Fibroblast of skin of left quadriceps (primary cell): ENCODE measurements at regions not wholly inside any gene's neighbourhood (a gene's known extent, or its start where the extent isn't known, plus 50 kb on each side); places are given as distances from the start of the nearest gene placed in this dataset.

Experiments
- DNase-seq, 2 experiments: peaks; one replicate each; pipeline ENCODE4 v3.0.0-alpha.2; 2013; ENCODE audit warnings: low read depth in 2 of 2

DNA sequence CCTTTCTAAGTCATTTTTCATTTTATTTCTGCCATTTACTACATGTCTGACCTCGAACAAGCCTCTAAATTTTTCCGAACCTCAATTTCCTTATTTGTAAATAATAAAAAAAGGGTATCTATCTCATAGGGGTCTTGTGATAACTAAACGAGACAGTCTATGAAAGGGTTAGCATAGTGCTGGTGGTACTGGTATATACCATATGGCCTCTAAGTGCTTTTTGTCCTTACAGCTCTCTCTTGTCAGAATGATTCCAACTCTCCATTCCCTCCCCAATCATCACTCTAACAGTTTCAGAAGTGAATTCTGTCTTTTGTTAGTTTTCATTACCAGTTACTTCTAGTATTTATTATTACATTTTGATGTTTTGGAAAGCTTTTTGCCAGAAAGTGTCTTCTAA, 85.5 kb upstream of the ACTBL2 start:
- DNase-seq, result no peak

GRCh38 chr5:57566914-57567313, 84.3 kb upstream of the ACTBL2 start:
- DNase-seq, result peak; percentile 23 to 25

- DNase-seq, result no peak
Measured at GRCh38 chr5:57561231-57561842, 78.7 kb upstream of the ACTBL2 start.

GRCh38 chr5:57559110-57559635, 76.6 kb upstream of the ACTBL2 start:
- DNase-seq, result no peak

- no peak for DNase-seq
Measured at GRCh38 chr5:57552033-57552432, 69.4 kb upstream of the ACTBL2 start.

- no peak for DNase-seq
Measured at GRCh38 chr5:57551251-57551650, 68.6 kb upstream of the ACTBL2 start.

DNA sequence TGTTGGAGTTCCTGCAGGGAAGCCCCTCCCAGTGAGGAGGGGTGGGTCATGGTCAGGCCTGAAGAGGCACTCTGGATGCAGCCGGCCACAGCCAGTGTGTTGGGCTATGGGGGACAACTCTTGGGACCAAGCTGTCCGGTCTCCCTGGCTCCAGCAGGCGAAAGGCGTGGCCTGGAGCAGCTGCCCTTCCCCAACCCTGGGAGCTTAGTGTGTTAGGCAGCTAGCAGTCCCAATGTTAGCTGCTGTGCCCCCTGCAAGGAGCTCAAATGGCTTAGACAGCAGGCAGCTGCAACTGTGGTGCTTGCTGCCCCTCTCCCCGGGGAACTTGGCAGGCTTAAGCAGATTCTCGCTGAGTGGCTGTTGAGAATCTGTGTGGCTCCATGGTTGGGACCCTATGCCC, 67.5 kb upstream of the ACTBL2 start:
- no peak for DNase-seq

GRCh38 chr5:57549566-57549965, 67.0 kb upstream of the ACTBL2 start:
- no peak for DNase-seq

DNA sequence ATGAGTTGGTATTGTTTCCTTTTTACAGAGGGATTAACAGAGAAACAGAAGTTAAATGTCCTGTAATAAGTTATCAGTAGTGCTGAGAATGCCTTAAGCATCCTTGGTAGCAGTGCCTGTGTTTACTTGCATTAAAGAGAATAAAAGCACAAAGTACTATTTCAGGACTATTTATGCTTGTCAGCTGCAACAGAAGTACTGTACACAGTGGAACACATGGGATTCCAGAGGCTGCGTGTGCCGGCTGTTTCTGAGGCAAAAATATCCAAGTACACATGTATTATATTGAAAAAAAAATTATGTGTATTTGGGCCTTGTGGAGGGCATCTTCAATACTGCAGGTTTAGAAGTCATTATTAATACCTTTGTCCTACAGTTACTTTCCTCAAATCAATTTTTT, 58.2 kb upstream of the ACTBL2 start:
- DNase-seq, result no peak

DNA sequence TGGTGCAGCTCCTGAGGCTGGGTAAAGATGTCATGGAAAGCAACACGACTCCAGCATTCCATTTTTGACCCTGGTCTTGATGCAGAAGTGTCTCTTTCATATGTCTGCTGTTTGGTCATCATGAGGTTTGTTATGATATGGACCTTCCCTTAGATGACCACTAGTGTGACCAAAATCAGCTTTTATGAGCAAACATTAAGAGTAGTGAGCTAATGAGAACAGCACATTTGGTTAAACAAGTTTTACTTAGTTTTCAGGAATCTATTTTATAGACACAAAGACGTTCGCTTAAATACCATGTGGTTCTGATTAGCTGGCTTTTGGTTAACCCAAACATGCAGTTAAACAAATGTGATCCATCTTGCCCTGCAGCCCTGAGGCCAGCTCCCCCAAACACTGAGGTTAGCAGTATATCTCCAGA, 56.7 kb upstream of the ACTBL2 start:
- DNase-seq, result peak; percentile 73 to 77

- peak; percentile 92 to 93 for DNase-seq
Measured at GRCh38 chr5:57538341-57538955, 55.8 kb upstream of the ACTBL2 start.

DNA sequence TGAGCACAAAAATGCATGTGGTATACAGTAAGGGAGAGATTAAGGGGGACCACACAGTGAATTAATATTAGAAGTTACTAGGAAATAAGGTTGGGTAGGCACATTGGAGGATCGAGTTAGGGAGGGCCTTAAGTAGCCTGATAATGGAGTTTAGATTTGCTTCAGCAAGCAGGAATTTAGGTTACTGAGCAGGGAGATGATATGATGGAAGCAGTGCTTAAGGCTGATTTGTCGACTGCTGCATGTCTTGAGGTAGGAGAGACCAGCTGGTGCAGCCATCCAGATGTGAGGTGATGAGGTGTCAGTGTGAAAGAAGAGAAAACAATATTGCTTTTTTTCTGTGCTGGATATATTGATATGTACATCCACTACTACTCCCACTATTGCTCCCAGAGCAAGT, 55.2 kb upstream of the ACTBL2 start:
- no peak for DNase-seq

DNA sequence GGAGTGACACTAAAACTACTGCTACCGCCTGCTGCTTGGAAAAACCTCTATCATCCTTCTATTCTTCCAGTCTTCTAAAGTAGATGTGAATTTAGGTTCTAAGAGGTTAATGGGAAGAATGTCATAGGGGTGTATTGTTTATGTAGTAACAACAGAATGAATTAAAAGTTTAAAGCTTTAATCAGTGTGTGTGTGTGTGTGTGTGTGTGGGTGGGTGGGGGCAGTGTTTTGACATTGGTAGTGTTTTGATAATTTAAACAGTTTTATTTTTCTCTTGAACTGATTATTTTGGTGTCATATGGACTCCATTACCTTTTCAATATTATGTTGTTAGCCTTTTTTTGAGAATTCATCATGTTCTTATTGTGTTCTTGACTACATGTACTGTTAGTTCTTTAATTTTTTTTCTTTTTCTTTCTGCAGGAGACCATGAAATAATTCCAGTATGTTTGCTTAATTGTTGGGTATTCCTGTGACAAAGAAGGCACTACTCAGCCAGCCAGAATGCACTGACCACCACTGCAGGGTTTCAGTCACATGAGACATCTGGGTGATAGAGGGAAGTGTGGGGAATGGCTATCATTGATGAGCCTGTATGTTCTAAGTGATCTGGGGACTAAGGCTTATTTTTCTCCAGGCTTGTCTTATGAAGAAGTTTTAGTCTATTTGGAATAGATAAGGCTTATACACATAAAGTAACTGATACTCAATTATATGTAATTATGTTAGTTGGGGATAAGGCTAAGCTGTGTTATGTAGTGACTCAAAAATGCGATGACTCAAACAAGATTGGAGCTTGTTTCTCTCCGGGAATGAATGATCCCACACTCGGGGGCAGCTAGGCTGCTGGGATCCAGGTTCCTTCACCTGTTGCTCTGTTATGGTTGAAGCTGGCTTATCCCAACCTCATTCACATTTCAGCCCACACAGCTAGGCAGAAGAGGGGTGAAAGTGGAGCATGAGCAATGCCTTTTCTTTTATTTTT, 50.2 kb upstream of the ACTBL2 start:
- DNase-seq, result peak in 1 of 2 experiments; percentile 9
